Adrenal gland (tissue), 9 donors: ENCODE measurements at regions not wholly inside any gene's neighbourhood (a gene's known extent, or its start where the extent isn't known, plus 50 kb on each side); places are given as distances from the start of the nearest gene placed in this dataset.

Experiments used
- DNase-seq, 7 donors: peaks; one replicate each; pipeline ENCODE4 v3.0.0-alpha.2; 2019 to 2020
- H3K27ac ChIP-seq, 5 donors: fragments of 200-600 bp; sonication (generic) in 4 of 5; 1 replicate in 3 of 5; 2 replicates in 2 of 5; pipeline versions ENCODE4 v1.5.1 to v1.8.0; 2016 to 2020; ENCODE audit warnings: mild to moderate bottlenecking in 1 of 5
- H3K27me3 ChIP-seq: fragments of 200-600 bp; 2 replicates; pipeline ENCODE4 v1.8.0; 2021
- H3K36me3 ChIP-seq, 2 donors: fragments of 200-600 bp; replicated peaks in 1 of 2; 1 replicate in 1 of 2; 2 replicates in 1 of 2; pipeline versions ENCODE4 v1.5.1 to v1.8.0; 2018 to 2022
- H3K4me1 ChIP-seq, 2 donors: fragments of 200-600 bp; replicated peaks in 1 of 2; 1 replicate in 1 of 2; 2 replicates in 1 of 2; pipeline versions ENCODE4 v1.5.1 to v1.8.0; 2018 to 2021
- H3K4me3 ChIP-seq, 4 donors: fragments of 200-600 bp; sonication (generic) in 3 of 4; one replicate each; pipeline ENCODE4 v1.5.1; 2016 to 2018
- H3K9me3 ChIP-seq, 3 donors: fragments of 200-600 bp; sonication (generic) in 1 of 3; replicated peaks in 1 of 3; 1 replicate in 2 of 3; 2 replicates in 1 of 3; pipeline versions ENCODE4 v1.5.1 to v1.8.0; 2016 to 2021
- POLR2A ChIP-seq, 2 donors: fragments of 450-650 bp; IDR thresholded peaks; one replicate each; pipeline ENCODE4 v1.6.1; 2017; ENCODE audit warnings: antibody characterized with exemption in 2 of 2, mild to moderate bottlenecking in 2 of 2, moderate library complexity in 1 of 2
- WGBS, 4 donors: extraction: QIAGEN DNeasy Blood & Tissue Kit in 2 of 4; methylation state at CpG; one replicate each; pipeline versions ENCODE4 v1.1.5 to v1.1.7; 2013 to 2017; 5-methylcytosine and 5-hydroxymethylcytosine counted together
- intact Hi-C, 2 donors: fragments of 100-400 bp; cut with DNase I; formaldehyde crosslinking; loops; one replicate each; pipeline versions ENCODE4 v1.14.1 to v1.15.0; 2022 to 2023
- TF ChIP-seq, protein P1 (sequence below), 6 experiments: fragments of 450-650 bp in 4 of 6; fragments of 200-600 bp in 2 of 6; sonication (generic) in 1 of 6; IDR thresholded peaks; 1 replicate in 5 of 6; 2 replicates in 1 of 6; pipeline versions ENCODE4 v1.5.1 to v1.8.0; 2016 to 2021; ENCODE audit warnings: antibody characterized with exemption in 6 of 6, mild to moderate bottlenecking in 2 of 6, moderate library complexity in 1 of 6
- donor health status: healthy with polysubstance abuse.
- donor health status: Bipolar disorder and iron deficiency.
- donor health status: DM: yes; HTN: yes; CAD: no.
- donor health status: DM: no; HTN: no; CAD: no.
- donor health status: DM: no; HTN: no; CAD: no.

DNA sequence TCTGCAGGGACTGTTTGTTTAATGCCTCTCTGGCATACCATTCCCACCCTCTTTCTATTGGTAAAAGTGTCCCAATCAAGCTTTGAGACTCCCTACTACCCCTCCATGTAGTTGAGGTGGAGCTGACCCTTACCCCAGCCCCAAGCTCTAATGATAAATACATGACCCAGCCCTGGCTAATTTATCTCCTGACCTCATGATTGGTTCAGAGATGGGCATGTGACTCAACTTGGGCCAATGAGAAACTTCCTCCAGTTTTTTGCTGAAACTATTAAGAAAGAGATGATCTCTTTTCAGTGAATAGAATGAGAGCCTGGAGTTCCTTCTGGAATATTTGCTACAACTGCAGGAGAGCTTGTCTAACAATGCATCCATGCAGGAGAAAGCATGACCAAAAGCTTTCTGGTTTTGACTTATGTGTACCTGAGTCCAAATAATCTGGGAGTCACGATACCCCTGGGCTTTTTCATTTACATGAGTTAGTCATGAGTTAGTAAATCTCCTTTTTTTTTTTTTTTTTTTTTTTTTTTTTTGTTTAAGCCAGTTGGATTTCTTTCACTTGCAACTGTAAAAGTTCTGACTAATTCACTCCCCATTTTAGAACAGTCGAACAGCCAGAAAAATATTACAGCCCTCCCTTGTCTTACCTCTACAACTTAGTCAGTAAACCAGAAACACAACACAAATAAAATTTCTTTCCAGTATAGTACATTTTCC is 66.5 kb upstream of the TLK1 start:
- H3K4me3 ChIP-seq: no peak overlapping the region
- H3K36me3 ChIP-seq: no peaks in the 10 kb centered on the region
- no peak overlapping the region for H3K27ac ChIP-seq
- no peaks in the 10 kb centered on the region for H3K4me1 ChIP-seq
- WGBS, 4 donors: 64 to 79% (median 77%) methylated on average over 2 of the region's 2 CpGs
- DNase-seq: no peak
- no peaks in the 10 kb centered on the region for H3K9me3 ChIP-seq
- no peak for TF ChIP-seq POLR2A (IDR thresholded peaks at IDR 0.05)
- TF ChIP-seq, protein P1, sequence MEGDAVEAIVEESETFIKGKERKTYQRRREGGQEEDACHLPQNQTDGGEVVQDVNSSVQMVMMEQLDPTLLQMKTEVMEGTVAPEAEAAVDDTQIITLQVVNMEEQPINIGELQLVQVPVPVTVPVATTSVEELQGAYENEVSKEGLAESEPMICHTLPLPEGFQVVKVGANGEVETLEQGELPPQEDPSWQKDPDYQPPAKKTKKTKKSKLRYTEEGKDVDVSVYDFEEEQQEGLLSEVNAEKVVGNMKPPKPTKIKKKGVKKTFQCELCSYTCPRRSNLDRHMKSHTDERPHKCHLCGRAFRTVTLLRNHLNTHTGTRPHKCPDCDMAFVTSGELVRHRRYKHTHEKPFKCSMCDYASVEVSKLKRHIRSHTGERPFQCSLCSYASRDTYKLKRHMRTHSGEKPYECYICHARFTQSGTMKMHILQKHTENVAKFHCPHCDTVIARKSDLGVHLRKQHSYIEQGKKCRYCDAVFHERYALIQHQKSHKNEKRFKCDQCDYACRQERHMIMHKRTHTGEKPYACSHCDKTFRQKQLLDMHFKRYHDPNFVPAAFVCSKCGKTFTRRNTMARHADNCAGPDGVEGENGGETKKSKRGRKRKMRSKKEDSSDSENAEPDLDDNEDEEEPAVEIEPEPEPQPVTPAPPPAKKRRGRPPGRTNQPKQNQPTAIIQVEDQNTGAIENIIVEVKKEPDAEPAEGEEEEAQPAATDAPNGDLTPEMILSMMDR (IDR thresholded peaks at IDR 0.05): no peak
- no peaks in the 10 kb centered on the region for H3K27me3 ChIP-seq
- intact Hi-C loops: no loop called here

DNA sequence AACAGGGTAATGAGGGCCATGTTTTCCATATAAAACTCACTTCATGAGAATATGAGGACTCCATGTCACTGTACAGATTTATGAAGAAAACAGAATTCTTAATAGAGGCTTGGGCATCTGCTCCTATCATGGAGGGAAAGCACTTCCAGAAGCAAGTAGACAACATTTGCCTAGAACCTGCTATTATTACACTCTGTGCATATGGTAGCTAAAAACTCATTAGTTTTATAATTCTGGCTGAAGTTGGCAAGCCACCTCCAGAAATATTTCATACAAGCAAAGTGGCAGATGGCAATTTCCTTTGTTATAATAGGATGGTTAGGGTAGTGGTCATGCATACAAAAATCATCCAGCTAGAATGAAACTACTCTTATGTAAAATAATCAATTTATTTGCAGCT is 65.8 kb upstream of the TLK1 start:
- no peak overlapping the region for H3K27ac ChIP-seq
- no peaks in the 10 kb centered on the region for H3K9me3 ChIP-seq
- no peaks in the 10 kb centered on the region for H3K4me1 ChIP-seq
- H3K27me3 ChIP-seq: no peaks in the 10 kb centered on the region
- H3K36me3 ChIP-seq: no peaks in the 10 kb centered on the region
- TF ChIP-seq POLR2A (IDR thresholded peaks at IDR 0.05): no peak
- TF ChIP-seq, protein P1 (IDR thresholded peaks at IDR 0.05): no peak
- DNase-seq: no peak
- H3K4me3 ChIP-seq: no peak overlapping the region
- intact Hi-C loops: no loop called here

DNA sequence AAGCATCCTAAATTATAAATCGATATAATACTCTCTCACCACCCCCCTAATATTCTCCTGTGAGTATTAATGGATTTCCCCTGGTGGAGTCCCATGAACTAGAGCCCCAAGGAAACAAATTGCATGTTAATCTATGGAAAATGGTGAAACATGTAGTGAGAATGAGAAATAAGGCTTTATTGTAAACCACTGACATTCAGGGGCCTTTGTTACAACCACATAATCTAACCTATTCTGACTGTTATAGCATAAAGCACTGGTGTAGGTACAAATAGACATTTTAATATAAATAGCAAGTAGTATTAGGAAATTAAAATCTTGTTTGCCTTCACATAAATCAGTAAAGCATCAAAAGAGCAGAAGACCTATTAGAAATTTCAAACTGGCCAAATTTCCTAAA is 65.3 kb upstream of the TLK1 start:
- Histone ChIP-seq H3K36me3 (no peaks in the 10 kb centered on the region), H3K27ac (no peak overlapping the region), H3K9me3 (no peaks in the 10 kb centered on the region), H3K4me1 (no peaks in the 10 kb centered on the region), H3K4me3 (no peak overlapping the region), H3K27me3 (no peaks in the 10 kb centered on the region)
- DNase-seq: no peak
- intact Hi-C loops: no loop called here
- TF ChIP-seq, protein P1 (IDR thresholded peaks at IDR 0.05): no peak
- TF ChIP-seq POLR2A (IDR thresholded peaks at IDR 0.05): no peak
- 73 to 84% (median 77%) methylated on average over 1 of the region's 1 CpG for WGBS, 4 donors

DNA sequence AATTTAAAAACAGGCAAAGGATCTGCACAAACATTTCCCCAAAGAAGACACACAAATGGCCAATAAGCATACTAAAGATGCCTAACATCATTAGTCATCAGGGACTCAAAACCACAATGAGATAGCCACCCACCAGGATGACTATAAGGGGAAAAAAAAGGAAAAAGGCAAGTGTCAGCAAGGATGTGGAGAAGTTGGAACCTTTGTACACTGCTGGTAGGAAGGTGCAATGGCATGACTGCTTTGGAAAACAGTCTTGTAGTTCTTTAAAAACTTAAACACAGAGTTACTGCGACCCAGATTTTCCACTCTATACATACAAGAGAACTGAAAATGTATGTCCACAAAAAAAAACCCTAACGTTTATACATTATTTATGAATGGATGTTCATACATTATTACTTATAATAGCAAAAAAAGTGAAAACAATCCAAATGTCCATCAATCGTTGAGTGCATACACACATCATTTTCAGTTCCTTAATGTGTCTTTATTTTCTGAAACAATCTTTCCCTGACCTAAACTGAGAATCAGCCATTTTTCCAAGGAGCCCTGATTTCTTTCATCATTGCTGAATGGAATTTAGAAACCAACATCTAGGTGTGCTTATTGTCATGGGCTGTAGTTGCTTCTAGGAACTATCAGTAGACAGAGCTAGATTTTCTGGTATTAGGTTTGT is 64.7 kb upstream of the TLK1 start:
- TF ChIP-seq, protein P1 (IDR thresholded peaks at IDR 0.05): peak in 1 of 6 experiments; percentile 8
- TF ChIP-seq POLR2A (IDR thresholded peaks at IDR 0.05): no peak

More for the DNA sequence above, 64.7 kb upstream of the TLK1 start:
- no peaks in the 10 kb centered on the region for H3K36me3 ChIP-seq
- DNase-seq: no peak
- no peak overlapping the region for H3K27ac ChIP-seq
- no peaks in the 10 kb centered on the region for H3K4me1 ChIP-seq
- no peak overlapping the region for H3K4me3 ChIP-seq
- intact Hi-C loops: no loop called here
- 68 to 77% (median 73%) methylated on average over 3 of the region's 3 CpGs for WGBS, 4 donors
- no peaks in the 10 kb centered on the region for H3K27me3 ChIP-seq
- H3K9me3 ChIP-seq: no peaks in the 10 kb centered on the region
